K562 (cell line): ENCODE measurements at regions not wholly inside any gene's neighbourhood (a gene's known extent, or its start where the extent isn't known, plus 50 kb on each side); places are given as distances from the start of the nearest gene placed in this dataset.

Source experiments
- ATAC-seq: fragments of 200-7000 bp; cut with Tn5 transposase; 3 replicates; pipeline ENCODE4 v1.9.1; 2020; ENCODE audit warnings: moderate library complexity
- BruUV-seq: library from RNA; stranded (reverse); fragments of 400-500 nt; replicated peaks from 2 replicates; lab custom pipeline; 2021; lab: Mats Ljungman, UMichigan
- CTCF ChIA-PET: fragments of 300-600 bp; formaldehyde crosslinking; extraction: SDS; loops from one replicate; lab custom pipeline; 2021; ENCODE audit warnings: low intra/inter-chr PET ratio; lab: Yijun Ruan, JAX
- POLR2A ChIA-PET: fragments of 300-600, 350-650 bp; sonication (Branson Sonifier 250); formaldehyde crosslinking; extraction: SDS; loops from one replicate; lab custom pipeline; 2021; ENCODE audit warnings: antibody characterized with exemption, inconsistent platforms; lab: Yijun Ruan, JAX
- DNase-seq, 4 experiments: peaks; one replicate each; pipeline versions ENCODE4 v3.0.0 to v3.0.0-alpha.2; 2011 to 2018; ENCODE audit warnings: low spot score in 3 of 4, mixed read lengths in 3 of 4; ENCODE audit errors: extremely low read depth in 1 of 4
- FAIRE-seq: peaks from 2 replicates; lab custom pipeline; 2011; peaks lifted over from hg19 to GRCh38; lab: Jason Lieb, UNC
- H2AFZ ChIP-seq: 2 replicates; pipeline ENCODE4 v1.6.0; 2011; ENCODE audit warnings: low read depth, low read length, control low read depth, inconsistent platforms
- H3K27ac ChIP-seq: fragments of 200-600 bp; 3 replicates; pipeline ENCODE4 v1.8.0; 2011; ENCODE audit warnings: low read depth, mild to moderate bottlenecking, control low read depth, inconsistent platforms, low read length, moderate library complexity, mixed read lengths; ENCODE audit errors: extremely low read depth
- H3K27me3 ChIP-seq, 2 experiments: fragments of 300-600 bp in 1 of 2; 2 replicates in 1 of 2; 3 replicates in 1 of 2; pipeline versions ENCODE4 v1.6.0 to v1.8.0; 2011; ENCODE audit warnings: inconsistent platforms in 2 of 2, low read length in 2 of 2, mild to moderate bottlenecking in 1 of 2, mixed read lengths in 1 of 2, moderate library complexity in 1 of 2; ENCODE audit not compliant: control insufficient read depth in 2 of 2, insufficient read depth in 2 of 2
- H3K36me3 ChIP-seq: fragments of 300-600 bp; 3 replicates; pipeline ENCODE4 v1.8.0; 2011; ENCODE audit warnings: mild to moderate bottlenecking, low read length, inconsistent platforms; ENCODE audit not compliant: control insufficient read depth, insufficient read depth
- H3K4me1 ChIP-seq, 2 experiments: fragments of 200-600 bp in 1 of 2; replicated peaks in 1 of 2; 2 replicates in 1 of 2; 3 replicates in 1 of 2; pipeline versions ENCODE4 v1.5.1 to v1.8.0; 2011; ENCODE audit warnings: inconsistent platforms in 2 of 2, low read length in 2 of 2, mild to moderate bottlenecking in 1 of 2, mixed read lengths in 1 of 2, moderate library complexity in 1 of 2; ENCODE audit not compliant: control insufficient read depth in 2 of 2, insufficient read depth in 2 of 2
- H3K4me2 ChIP-seq: 2 replicates; pipeline ENCODE4 v1.6.1; 2011; ENCODE audit warnings: low read length, control low read depth, inconsistent platforms, mixed read lengths; ENCODE audit not compliant: insufficient read depth
- H3K4me3 ChIP-seq: fragments of 200-600 bp; sonication (generic), shearing (Covaris generic); 2 replicates; pipeline ENCODE4 v1.5.1; 2016; ENCODE audit warnings: control low read depth, inconsistent platforms
- H3K79me2 ChIP-seq: fragments of 200-600 bp; 3 replicates; pipeline ENCODE4 v1.8.0; 2011; ENCODE audit warnings: low read length, inconsistent platforms; ENCODE audit not compliant: control insufficient read depth, insufficient read depth
- H3K9ac ChIP-seq, 2 experiments: 2 replicates each; pipeline versions ENCODE4 v1.6.0 to v1.6.1; 2011; ENCODE audit warnings: low read depth in 2 of 2, low read length in 2 of 2, control low read depth in 1 of 2, inconsistent platforms in 1 of 2, mild to moderate bottlenecking in 1 of 2, mixed read lengths in 1 of 2; ENCODE audit not compliant: insufficient read depth in 1 of 2
- H3K9me1 ChIP-seq: one replicate; pipeline ENCODE4 v1.6.0; 2011; ENCODE audit warnings: inconsistent platforms, mild to moderate bottlenecking, low read length, moderate library complexity; ENCODE audit not compliant: control insufficient read depth, insufficient read depth
- H3K9me3 ChIP-seq: replicated peaks from 2 replicates; pipeline ENCODE4 v1.5.1; 2011; ENCODE audit warnings: low read depth, low read length, inconsistent platforms; ENCODE audit not compliant: control insufficient read depth, insufficient read depth
- H4K20me1 ChIP-seq: replicated peaks from 2 replicates; pipeline ENCODE4 v1.6.1; 2011; ENCODE audit warnings: low read length, inconsistent platforms, mixed read lengths; ENCODE audit not compliant: control insufficient read depth, insufficient read depth
- CREM ChIP-seq: IDR thresholded peaks from 2 replicates; pipeline ENCODE4 v1.6.1; 2014; ENCODE audit warnings: antibody characterized with exemption, low read depth
- E4F1 ChIP-seq: fragments of 250-450 bp; sonication (Bioruptor Pico); IDR thresholded peaks from 2 replicates; pipeline ENCODE4 v1.5.0; 2021; ENCODE audit warnings: mild to moderate bottlenecking, borderline replicate concordance
- GABPB2 ChIP-seq: fragments of 250-450 bp; sonication (Bioruptor Pico); conservative IDR thresholded peaks from 2 replicates; pipeline ENCODE4 v1.5.1; 2021; ENCODE audit warnings: mild to moderate bottlenecking
- JUND ChIP-seq, 2 experiments: IDR thresholded peaks; 2 replicates in 1 of 2; 3 replicates in 1 of 2; pipeline ENCODE4 v1.6.1; 2011; ENCODE audit warnings: borderline replicate concordance in 2 of 2, low read depth in 2 of 2, low read length in 2 of 2, improper control_type of control experiment in 1 of 2, missing biosample characterization in 1 of 2, missing genetic modification characterization in 1 of 2, missing genetic modification reagents in 1 of 2
- KAT7 ChIP-seq: sonication (generic); formaldehyde crosslinking; IDR thresholded peaks from 2 replicates; pipeline ENCODE4 v1.8.0; 2022; ENCODE audit warnings: missing genetic modification reagents, mild to moderate bottlenecking, borderline replicate concordance
- MCM3 ChIP-seq: fragments of 450-650 bp; IDR thresholded peaks from 2 replicates; pipeline ENCODE4 v1.6.1; 2016
- RFX1 ChIP-seq: fragments of 450-650 bp; IDR thresholded peaks from 2 replicates; pipeline ENCODE4 v1.6.1; 2016; ENCODE audit warnings: mild to moderate bottlenecking, moderate library complexity
- SRF ChIP-seq, 2 experiments: fragments of 250-450, 450-650 bp in 1 of 2; sonication (Bioruptor Pico) in 1 of 2; sonication (generic) in 1 of 2; formaldehyde crosslinking; IDR thresholded peaks; 2 replicates each; pipeline versions ENCODE4 v1.5.0 to v1.5.1; 2020 to 2022; ENCODE audit warnings: mild to moderate bottlenecking in 1 of 2, missing genetic modification reagents in 1 of 2
- TRIM24 ChIP-seq, 2 experiments: fragments of 450-650 bp; IDR thresholded peaks; 2 replicates each; pipeline ENCODE4 v1.6.1; 2016
- ZC3H11A ChIP-seq: IDR thresholded peaks from 2 replicates; pipeline ENCODE4 v1.6.1; 2012; ENCODE audit warnings: low read depth, low read length, improper control_type of control experiment
- ZMIZ1 ChIP-seq, 2 experiments: fragments of 150-350 bp in 1 of 2; IDR thresholded peaks; 2 replicates each; pipeline ENCODE4 v1.6.1; 2012 to 2016; ENCODE audit warnings: low read depth in 2 of 2, low read length in 2 of 2, mild to moderate bottlenecking in 1 of 2, moderate library complexity in 1 of 2
- ZNF436 ChIP-seq: fragments of 250-450, 450-650 bp; sonication (Bioruptor Pico); formaldehyde crosslinking; IDR thresholded peaks from 2 replicates; pipeline ENCODE4 v1.7.0; 2020; ENCODE audit warnings: mild to moderate bottlenecking
- WGBS: fragments of 100-300 bp; shearing (Covaris generic); methylation state at CpG from one replicate; pipeline ENCODE4 v1.1.6; 2016; ENCODE audit warnings: low coverage, mixed read lengths; ENCODE audit not compliant: insufficient coverage; ENCODE audit errors: missing lambda C conversion rate; 5-methylcytosine and 5-hydroxymethylcytosine counted together
- in situ Hi-C: fragments of 300-500 bp; cut with MboI; formaldehyde crosslinking; loops from 4 replicates; pipeline ENCODE4 v1.15.0; 2018; ENCODE audit warnings: inconsistent platforms, mixed read lengths
- intact Hi-C: fragments of 100-400 bp; cut with micrococcal nuclease; formaldehyde crosslinking; loops from 2 replicates; pipeline ENCODE4 v1.14.2; 2022

DNA sequence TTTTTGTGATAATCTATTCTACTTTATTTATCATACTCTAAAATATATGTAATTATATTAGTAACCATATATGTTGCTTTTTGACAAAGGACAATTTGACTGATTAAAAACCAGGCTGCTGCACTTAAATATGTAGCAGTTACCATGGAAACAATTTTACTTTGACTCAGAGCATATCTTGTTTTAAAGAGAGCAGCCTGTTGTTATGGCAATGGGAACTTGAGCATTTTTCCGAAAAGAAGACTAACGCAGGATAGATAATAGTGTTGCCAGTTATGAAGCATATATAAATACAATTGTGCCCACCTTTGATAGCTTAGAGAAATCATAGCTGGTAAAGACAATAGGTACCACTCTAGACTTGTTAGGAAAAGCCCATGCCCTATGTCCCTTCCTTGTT lies 283.0 kb downstream of the GASK1B start:
- Histone ChIP-seq H3K9me1 (no peaks in the 10 kb centered on the region), H3K4me1 (no peaks in the 10 kb centered on the region), H3K4me3 (no peak overlapping the region), H3K36me3 (no peaks in the 10 kb centered on the region), H3K27me3 (no peaks in the 10 kb centered on the region), H4K20me1 (no peaks in the 10 kb centered on the region), H3K4me2 (no peak overlapping the region), H3K27ac (no peak overlapping the region), H2AFZ (no peak overlapping the region), H3K79me2 (no peaks in the 10 kb centered on the region), H3K9ac (no peak overlapping the region), H3K9me3 (no peaks in the 10 kb centered on the region)
- no peak for DNase-seq
- intact Hi-C loops (no loop called here), in situ Hi-C loops (no loop called here)
- ChIA-PET POLR2A (no interaction called here), CTCF (no interaction called here)
- TF ChIP-seq RFX1, result peak; percentile 48
- no peak for TF ChIP-seq KAT7
- FAIRE-seq, result no peak
- 0% methylated on average over 2 of the region's 2 CpGs for WGBS
- ATAC-seq, result no peak
- no TSS peak for BruUV-seq

- 1% methylated on average over 4 of the region's 4 CpGs for WGBS
- in situ Hi-C loops, result no loop called here
- intact Hi-C loops, result no loop called here
- TF ChIP-seq SRF (CRISPR knock-in tag; IDR thresholded peaks at IDR 0.05) (no peak), ZNF436 (CRISPR knock-in tag) (no peak), CREM (no peak), GABPB2 (no peak), JUND (IDR thresholded peaks at IDR 0.05; ENCODE audit: borderline replicate concordance, low read depth, low read length) (no peak), JUND (tag; IDR thresholded peaks at IDR 0.05; ENCODE audit: borderline replicate concordance, low read depth, low read length) (no peak), MCM3 (no peak), ZC3H11A (no peak), ZMIZ1 (IDR thresholded peaks at IDR 0.05; ENCODE audit: low read depth in 2 of 2, low read length in 2 of 2) (no peak), TRIM24 (IDR thresholded peaks at IDR 0.05) (no peak), E4F1 (no peak)
These were observed 284.5 kb downstream of the GASK1B start for GRCh38 chr4:157888281-157888680.

More at GRCh38 chr4:157888281-157888680, 284.5 kb downstream of the GASK1B start:
- Histone ChIP-seq H3K79me2 (no peaks in the 10 kb centered on the region), H3K9me1 (no peaks in the 10 kb centered on the region), H3K4me2 (no peak overlapping the region), H3K9ac (no peak overlapping the region), H3K4me1 (no peaks in the 10 kb centered on the region), H3K27me3 (no peaks in the 10 kb centered on the region), H3K9me3 (no peaks in the 10 kb centered on the region), H3K36me3 (no peaks in the 10 kb centered on the region), H4K20me1 (no peaks in the 10 kb centered on the region), H2AFZ (no peak overlapping the region), H3K27ac (no peak overlapping the region), H3K4me3 (no peak overlapping the region)
- ATAC-seq, result no peak
- ChIA-PET POLR2A (no interaction called here), CTCF (no interaction called here)
- no TSS peak for BruUV-seq
- no peak for DNase-seq
- FAIRE-seq, result no peak
